HepG2 (cell line): ENCODE measurements at regions not wholly inside any gene's neighbourhood (a gene's known extent, or its start where the extent isn't known, plus 50 kb on each side); places are given as distances from the start of the nearest gene placed in this dataset.

Source experiments
- ATAC-seq: fragments of 200-7000 bp; cut with Tn5 transposase; 3 replicates; pipeline ENCODE4 v1.9.1; 2020; ENCODE audit warnings: mild to moderate bottlenecking, moderate library complexity
- BruUV-seq: library from RNA; stranded (reverse); fragments of 400-500 nt; replicated peaks from 2 replicates; lab custom pipeline; 2021; lab: Mats Ljungman, UMichigan
- CTCF ChIA-PET: fragments of 300-600 bp; formaldehyde crosslinking; extraction: SDS; loops from one replicate; lab custom pipeline; 2021; ENCODE audit warnings: low total read pairs, inconsistent platforms, low intra/inter-chr PET ratio; lab: Yijun Ruan, JAX
- POLR2A ChIA-PET: fragments of 350-600 bp; sonication (Branson Sonifier 250); formaldehyde crosslinking; loops from one replicate; lab custom pipeline; 2020; ENCODE audit warnings: antibody characterized with exemption, inconsistent platforms; lab: Yijun Ruan, JAX
- DNase-seq: peaks from one replicate; pipeline ENCODE4 v3.0.0-alpha.2; 2015; ENCODE audit warnings: low spot score
- FAIRE-seq: peaks from 3 replicates; lab custom pipeline; 2011; peaks lifted over from hg19 to GRCh38; lab: Jason Lieb, UNC
- H2AFZ ChIP-seq: one replicate; pipeline ENCODE4 v1.6.1; 2011; ENCODE audit warnings: low read length, inconsistent platforms
- H3K27ac ChIP-seq: fragments of 300-600 bp; 3 replicates; pipeline ENCODE4 v1.8.0; 2011; ENCODE audit warnings: mixed run types, mild to moderate bottlenecking, mixed read lengths, low read length, inconsistent platforms; ENCODE audit not compliant: insufficient read depth; ENCODE audit errors: extremely low read length
- H3K27me3 ChIP-seq, 2 experiments: fragments of 200-600 bp in 1 of 2; 2 replicates in 1 of 2; 3 replicates in 1 of 2; pipeline versions ENCODE4 v1.6.0 to v1.8.0; 2011; ENCODE audit warnings: low read length in 2 of 2, mild to moderate bottlenecking in 2 of 2, moderate library complexity in 2 of 2, inconsistent platforms in 1 of 2; ENCODE audit not compliant: insufficient read depth in 2 of 2, control insufficient read depth in 1 of 2
- H3K36me3 ChIP-seq, 2 experiments: fragments of 200-600 bp in 1 of 2; replicated peaks in 1 of 2; 2 replicates in 1 of 2; 3 replicates in 1 of 2; pipeline versions ENCODE4 v1.5.1 to v1.8.0; 2011; ENCODE audit warnings: low read length in 2 of 2, inconsistent platforms in 1 of 2; ENCODE audit not compliant: insufficient read depth in 2 of 2, control insufficient read depth in 1 of 2
- H3K4me1 ChIP-seq: 2 replicates; pipeline ENCODE4 v1.5.1; 2012; ENCODE audit warnings: low read length, inconsistent platforms; ENCODE audit not compliant: insufficient read depth
- H3K4me2 ChIP-seq: 2 replicates; pipeline ENCODE4 v1.6.0; 2011; ENCODE audit warnings: low read depth, low read length, inconsistent platforms
- H3K4me3 ChIP-seq, 3 experiments: fragments of 200-600 bp in 1 of 3; sonication (generic), shearing (Covaris generic) in 1 of 3; replicated peaks in 1 of 3; 2 replicates each; pipeline ENCODE4 v1.5.1; 2011 to 2016; ENCODE audit warnings: low read length in 3 of 3, inconsistent platforms in 2 of 3, low read depth in 2 of 3, mild to moderate bottlenecking in 2 of 3, control low read depth in 1 of 3, mixed read lengths in 1 of 3; ENCODE audit not compliant: insufficient read depth in 1 of 3
- H3K79me2 ChIP-seq: one replicate; pipeline ENCODE4 v1.6.1; 2011; ENCODE audit warnings: low read length, inconsistent platforms; ENCODE audit not compliant: insufficient read depth
- H3K9ac ChIP-seq: 2 replicates; pipeline ENCODE4 v1.6.0; 2011; ENCODE audit warnings: mild to moderate bottlenecking, low read depth, low read length, inconsistent platforms; ENCODE audit not compliant: insufficient read depth
- H3K9me3 ChIP-seq: 2 replicates; pipeline ENCODE4 v1.5.1; 2012; ENCODE audit warnings: mild to moderate bottlenecking, low read length
- H4K20me1 ChIP-seq: 2 replicates; pipeline ENCODE4 v1.6.0; 2011; ENCODE audit warnings: inconsistent platforms, mild to moderate bottlenecking, low read length, moderate library complexity; ENCODE audit not compliant: insufficient read depth
- DMAP1 ChIP-seq: IDR thresholded peaks from 2 replicates; pipeline ENCODE4 v1.6.1; 2016
- FOSL1 ChIP-seq: sonication (generic); formaldehyde crosslinking; IDR thresholded peaks from 2 replicates; pipeline ENCODE4 v1.9.0; 2021; ENCODE audit warnings: missing genetic modification reagents, borderline replicate concordance
- GZF1 ChIP-seq: sonication (generic); formaldehyde crosslinking; IDR thresholded peaks from 2 replicates; pipeline ENCODE4 v1.5.1; 2020; ENCODE audit warnings: mild to moderate bottlenecking, missing genetic modification reagents
- HMG20B ChIP-seq: conservative IDR thresholded peaks from 2 replicates; pipeline ENCODE4 v1.6.1; 2016; ENCODE audit warnings: missing genetic modification reagents, missing compliant biosample characterization
- IRF2 ChIP-seq: IDR thresholded peaks from 2 replicates; pipeline ENCODE4 v1.6.1; 2018; ENCODE audit warnings: missing genetic modification reagents, missing compliant biosample characterization
- POLR2AphosphoS2 ChIP-seq: IDR thresholded peaks from 2 replicates; pipeline ENCODE4 v1.6.1; 2011; ENCODE audit warnings: low read depth, low read length, improper control_type of control experiment
- REL ChIP-seq: sonication (generic); formaldehyde crosslinking; conservative IDR thresholded peaks from 2 replicates; pipeline ENCODE4 v1.8.0; 2022; ENCODE audit warnings: mild to moderate bottlenecking, missing genetic modification reagents, moderate library complexity
- RXRA ChIP-seq: sonication (generic); formaldehyde crosslinking; IDR thresholded peaks from 2 replicates; pipeline ENCODE4 v1.5.1; 2020; ENCODE audit warnings: missing genetic modification reagents
- TBP ChIP-seq: sonication (generic); formaldehyde crosslinking; IDR thresholded peaks from 2 replicates; pipeline ENCODE4 v1.5.0; 2020; ENCODE audit warnings: missing genetic modification reagents
- ZKSCAN5 ChIP-seq: sonication (generic); formaldehyde crosslinking; IDR thresholded peaks from 2 replicates; pipeline ENCODE4 v1.5.1; 2020; ENCODE audit warnings: mild to moderate bottlenecking, missing genetic modification reagents
- ZNF207 ChIP-seq: fragments of 450-650 bp; IDR thresholded peaks from 2 replicates; pipeline ENCODE4 v1.6.1; 2016; ENCODE audit warnings: antibody characterized with exemption, borderline replicate concordance
- ZNF382 ChIP-seq: sonication (generic); formaldehyde crosslinking; IDR thresholded peaks from 2 replicates; pipeline ENCODE4 v1.5.0; 2020; ENCODE audit warnings: missing genetic modification reagents, mild to moderate bottlenecking, borderline replicate concordance
- ZNF430 ChIP-seq: sonication (generic); formaldehyde crosslinking; IDR thresholded peaks from 2 replicates; pipeline ENCODE4 v1.9.0; 2021; ENCODE audit warnings: mild to moderate bottlenecking, missing genetic modification reagents
- ZNF788 ChIP-seq: sonication (generic); formaldehyde crosslinking; IDR thresholded peaks from 2 replicates; pipeline ENCODE4 v1.5.0; 2020; ENCODE audit warnings: mild to moderate bottlenecking, missing genetic modification reagents, borderline replicate concordance
- ZNF878 ChIP-seq: sonication (generic); formaldehyde crosslinking; IDR thresholded peaks from 2 replicates; pipeline ENCODE4 v1.8.1; 2023; ENCODE audit warnings: mild to moderate bottlenecking, missing genetic modification reagents, moderate library complexity
- WGBS: methylation state at CpG from one replicate; pipeline ENCODE4 v1.1.6; 2017; ENCODE audit warnings: low lambda C conversion rate; 5-methylcytosine and 5-hydroxymethylcytosine counted together
- in situ Hi-C: cut with HindIII; loops from 2 replicates; pipeline ENCODE4 v1.10.0; 2017; ENCODE audit warnings: low pct_unique_long_range_greater_than_20kb; ENCODE audit not compliant: extremely low pct_ligation_motif_present
- intact Hi-C: fragments of 100-400 bp; cut with micrococcal nuclease; formaldehyde crosslinking; loops from one replicate; pipeline ENCODE4 v1.10.0; 2022; ENCODE audit not compliant: unreplicated experiment

DNA sequence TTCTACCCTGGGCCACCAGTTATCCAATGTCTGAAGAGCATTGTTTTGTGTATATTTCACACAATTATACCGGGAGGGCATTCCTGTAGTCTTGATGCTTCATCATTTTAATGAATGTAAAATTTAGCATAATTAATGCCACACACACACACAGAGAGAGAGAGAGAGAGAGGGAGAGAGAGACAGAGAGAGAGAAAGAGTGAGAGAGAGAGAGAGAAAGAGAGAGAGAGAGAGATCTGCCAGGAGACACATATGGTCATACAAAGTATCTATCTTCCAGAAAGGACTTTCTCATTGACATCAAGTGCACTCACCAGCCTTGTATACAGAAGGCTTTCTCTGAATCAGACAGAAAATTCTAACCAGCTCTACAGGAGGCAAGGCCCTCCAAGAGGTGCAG is 72.3 kb downstream of the KLF6 start:
- intact Hi-C loops, result loop anchor here (5.0 kb wide), 1 partner anchor 645 kb away; no protein-coding TSS in a partner anchor
- no peaks in the 10 kb centered on the region for H3K79me2 ChIP-seq
- POLR2A ChIA-PET, result no interaction called here
- no peak overlapping the region for H2AFZ ChIP-seq
- 0% methylated on average over 1 of the region's 1 CpG for WGBS
- no peaks in the 10 kb centered on the region for H3K36me3 ChIP-seq
- no peak overlapping the region for H3K27ac ChIP-seq
- H3K4me2 ChIP-seq, result no peak overlapping the region
- no peak overlapping the region for H3K9ac ChIP-seq
- no peak overlapping the region for H3K4me3 ChIP-seq
- peaks cover 8% of the 10 kb centered on the region; the same call in 1 of the 2 replicates for H3K9me3 ChIP-seq
- H3K4me1 ChIP-seq, result no peaks in the 10 kb centered on the region
- CTCF ChIA-PET, result no interaction called here
- DNase-seq (no peak), FAIRE-seq (no peak), ATAC-seq (no peak)
- H3K27me3 ChIP-seq, result peaks cover 2 to 17% of the 10 kb centered on the region in 2 experiments; a peak in 3 of 5 replicates
- in situ Hi-C loops, result no loop called here
- BruUV-seq, result no TSS peak
- TF ChIP-seq DMAP1 (CRISPR knock-in tag) (no peak), ZNF207 (no peak), POLR2AphosphoS2 (no peak), REL (no peak), GZF1 (CRISPR knock-in tag) (no peak), ZNF430 (no peak), FOSL1 (CRISPR knock-in tag) (no peak), HMG20B (no peak), IRF2 (no peak), ZNF788 (CRISPR knock-in tag) (no peak), ZNF382 (no peak), ZNF878 (CRISPR knock-in tag) (no peak), ZKSCAN5 (no peak), RXRA (CRISPR knock-in tag) (no peak), TBP (CRISPR knock-in tag) (no peak)
- TF ChIP-seq, all 625 proteins: peak for 0
- no peaks in the 10 kb centered on the region for H4K20me1 ChIP-seq
